Fibroblast of lung (primary cell): ENCODE measurements at regions not wholly inside any gene's neighbourhood (a gene's known extent, or its start where the extent isn't known, plus 50 kb on each side); places are given as distances from the start of the nearest gene placed in this dataset.

Experiments
- DNase-seq, 2 donors: peaks; one replicate each; pipeline versions ENCODE4 v3.0.0 to v3.0.0-alpha.2; 2010; ENCODE audit warnings: low read depth in 2 of 2
- H2AFZ ChIP-seq: 2 replicates; pipeline ENCODE4 v1.5.1; 2012; ENCODE audit warnings: low read length, control low read depth, inconsistent platforms
- H3K27ac ChIP-seq: 2 replicates; pipeline ENCODE4 v1.5.1; 2011; ENCODE audit warnings: low read length, control low read depth; ENCODE audit not compliant: insufficient read depth
- H3K27me3 ChIP-seq: 2 replicates; pipeline ENCODE4 v1.5.1; 2011; ENCODE audit warnings: mild to moderate bottlenecking, low read length; ENCODE audit not compliant: control insufficient read depth, insufficient read depth
- H3K36me3 ChIP-seq: 2 replicates; pipeline ENCODE4 v1.5.1; 2011; ENCODE audit warnings: low read length; ENCODE audit not compliant: control insufficient read depth, insufficient read depth
- H3K4me1 ChIP-seq: 2 replicates; pipeline ENCODE4 v1.5.1; 2011; ENCODE audit warnings: low read length; ENCODE audit not compliant: control insufficient read depth, insufficient read depth; ENCODE audit errors: extremely low read depth
- H3K4me2 ChIP-seq: 2 replicates; pipeline ENCODE4 v1.5.1; 2011; ENCODE audit warnings: low read length, control low read depth; ENCODE audit not compliant: insufficient read depth; ENCODE audit errors: extremely low read depth
- H3K4me3 ChIP-seq, 4 experiments: fragments of 200-600 bp in 1 of 4; sonication (generic) in 1 of 4; replicated peaks in 1 of 4; 2 replicates each; pipeline ENCODE4 v1.5.1; 2011 to 2016; ENCODE audit warnings: low read length in 4 of 4, low read depth in 3 of 4, mild to moderate bottlenecking in 3 of 4, control low read depth in 2 of 4, inconsistent platforms in 1 of 4, mixed read lengths in 1 of 4; ENCODE audit not compliant: insufficient read depth in 1 of 4; ENCODE audit errors: control extremely low read depth in 1 of 4
- H3K79me2 ChIP-seq: 2 replicates; pipeline ENCODE4 v1.5.1; 2012; ENCODE audit warnings: mild to moderate bottlenecking, low read length, inconsistent platforms; ENCODE audit not compliant: control insufficient read depth, insufficient read depth
- H3K9ac ChIP-seq: 2 replicates; pipeline ENCODE4 v1.5.1; 2011; ENCODE audit warnings: mild to moderate bottlenecking, low read length, control low read depth; ENCODE audit not compliant: insufficient read depth
- H3K9me3 ChIP-seq: 2 replicates; pipeline ENCODE4 v1.5.1; 2012; ENCODE audit warnings: low read depth, low read length; ENCODE audit not compliant: control insufficient read depth, insufficient read depth
- H4K20me1 ChIP-seq: 2 replicates; pipeline ENCODE4 v1.5.1; 2011; ENCODE audit warnings: low read length; ENCODE audit not compliant: control insufficient read depth, insufficient read depth; ENCODE audit errors: extremely low read depth
- EZH2 ChIP-seq: IDR thresholded peaks from 2 replicates; pipeline ENCODE4 v1.5.1; 2012; ENCODE audit warnings: low read length, control low read depth, mild to moderate bottlenecking; ENCODE audit errors: missing control alignments
- TF ChIP-seq, protein P1 (sequence below), 2 donors: IDR thresholded peaks in 1 of 2; conservative IDR thresholded peaks in 1 of 2; 1 replicate in 1 of 2; 2 replicates in 1 of 2; pipeline ENCODE4 v1.5.1; 2011 to 2012; ENCODE audit warnings: low read length in 2 of 2, control low read depth in 1 of 2, inconsistent platforms in 1 of 2, low read depth in 1 of 2, mild to moderate bottlenecking in 1 of 2

DNA sequence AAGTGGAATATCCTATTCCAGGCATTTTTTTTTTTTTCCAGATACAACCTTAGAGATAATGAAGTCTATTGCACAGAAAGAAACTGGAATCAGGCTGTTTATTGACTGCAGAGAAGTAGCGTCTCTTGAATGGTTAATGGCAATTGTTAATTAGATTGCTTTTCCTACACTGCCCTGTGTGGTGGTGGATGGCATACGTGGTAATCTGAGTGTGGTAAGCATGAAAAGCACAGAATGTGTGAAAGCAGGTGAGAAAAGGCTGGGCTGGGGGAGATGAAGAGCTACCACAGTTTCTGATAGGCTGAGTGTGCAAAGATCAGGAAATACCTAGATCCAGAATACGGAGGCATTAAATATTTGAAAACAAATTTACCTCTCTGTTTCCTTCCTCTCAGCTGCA lies 486.3 kb upstream of the TBL1XR1 start:
- DNase-seq: no peak
- H2AFZ ChIP-seq: no peak overlapping the region
- no peak for TF ChIP-seq EZH2
- TF ChIP-seq, protein P1, sequence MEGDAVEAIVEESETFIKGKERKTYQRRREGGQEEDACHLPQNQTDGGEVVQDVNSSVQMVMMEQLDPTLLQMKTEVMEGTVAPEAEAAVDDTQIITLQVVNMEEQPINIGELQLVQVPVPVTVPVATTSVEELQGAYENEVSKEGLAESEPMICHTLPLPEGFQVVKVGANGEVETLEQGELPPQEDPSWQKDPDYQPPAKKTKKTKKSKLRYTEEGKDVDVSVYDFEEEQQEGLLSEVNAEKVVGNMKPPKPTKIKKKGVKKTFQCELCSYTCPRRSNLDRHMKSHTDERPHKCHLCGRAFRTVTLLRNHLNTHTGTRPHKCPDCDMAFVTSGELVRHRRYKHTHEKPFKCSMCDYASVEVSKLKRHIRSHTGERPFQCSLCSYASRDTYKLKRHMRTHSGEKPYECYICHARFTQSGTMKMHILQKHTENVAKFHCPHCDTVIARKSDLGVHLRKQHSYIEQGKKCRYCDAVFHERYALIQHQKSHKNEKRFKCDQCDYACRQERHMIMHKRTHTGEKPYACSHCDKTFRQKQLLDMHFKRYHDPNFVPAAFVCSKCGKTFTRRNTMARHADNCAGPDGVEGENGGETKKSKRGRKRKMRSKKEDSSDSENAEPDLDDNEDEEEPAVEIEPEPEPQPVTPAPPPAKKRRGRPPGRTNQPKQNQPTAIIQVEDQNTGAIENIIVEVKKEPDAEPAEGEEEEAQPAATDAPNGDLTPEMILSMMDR (conservative IDR thresholded peaks at IDR 0.05 in 1 of 2, IDR thresholded peaks at IDR 0.05 in 1 of 2; ENCODE audit: low read depth in 1 of 2, low read length in 2 of 2): no peak

DNA sequence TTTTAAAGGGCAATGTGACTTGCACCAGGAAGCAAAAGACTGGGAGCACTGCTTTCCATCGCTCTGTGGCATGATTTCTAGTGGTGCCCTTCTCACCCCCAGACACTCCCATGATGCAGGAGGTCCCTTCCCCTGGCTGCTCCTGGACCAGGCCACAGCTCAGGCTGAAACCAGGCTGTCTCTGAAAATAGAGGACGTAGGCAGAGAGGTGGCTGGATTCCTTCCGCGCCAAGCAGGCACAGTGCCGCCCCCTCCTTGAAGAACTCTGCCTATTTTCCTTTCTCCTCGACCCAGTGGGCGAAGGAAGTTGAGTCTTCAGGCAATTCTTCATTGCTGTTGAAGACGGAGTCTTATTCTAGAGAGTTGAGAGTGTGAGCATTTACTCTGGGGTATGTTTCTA lies 489.4 kb upstream of the TBL1XR1 start:
- H3K79me2 ChIP-seq: no peaks in the 10 kb centered on the region
- no peak overlapping the region for H3K4me2 ChIP-seq
- no peaks in the 10 kb centered on the region for H3K4me1 ChIP-seq
- no peaks in the 10 kb centered on the region for H4K20me1 ChIP-seq
- H3K4me3 ChIP-seq: no peak overlapping the region
- no peaks in the 10 kb centered on the region for H3K9me3 ChIP-seq
- H3K27ac ChIP-seq: no peak overlapping the region
- TF ChIP-seq, protein P1 (conservative IDR thresholded peaks at IDR 0.05 in 1 of 2, IDR thresholded peaks at IDR 0.05 in 1 of 2; ENCODE audit: low read depth in 1 of 2, low read length in 2 of 2): no peak
- no peak for TF ChIP-seq EZH2
- no peak for DNase-seq
- no peaks in the 10 kb centered on the region for H3K36me3 ChIP-seq
- no peak overlapping the region for H2AFZ ChIP-seq
- no peak overlapping the region for H3K9ac ChIP-seq
- H3K27me3 ChIP-seq: no peaks in the 10 kb centered on the region

More for the DNA sequence above, 486.3 kb upstream of the TBL1XR1 start:
- Histone ChIP-seq H3K4me2 (no peak overlapping the region), H3K27ac (no peak overlapping the region), H3K27me3 (no peaks in the 10 kb centered on the region), H3K4me1 (peaks cover 3% of the 10 kb centered on the region), H4K20me1 (no peaks in the 10 kb centered on the region), H3K4me3 (no peak overlapping the region), H3K9ac (no peak overlapping the region), H3K36me3 (no peaks in the 10 kb centered on the region), H3K9me3 (no peaks in the 10 kb centered on the region), H3K79me2 (no peaks in the 10 kb centered on the region)

DNA sequence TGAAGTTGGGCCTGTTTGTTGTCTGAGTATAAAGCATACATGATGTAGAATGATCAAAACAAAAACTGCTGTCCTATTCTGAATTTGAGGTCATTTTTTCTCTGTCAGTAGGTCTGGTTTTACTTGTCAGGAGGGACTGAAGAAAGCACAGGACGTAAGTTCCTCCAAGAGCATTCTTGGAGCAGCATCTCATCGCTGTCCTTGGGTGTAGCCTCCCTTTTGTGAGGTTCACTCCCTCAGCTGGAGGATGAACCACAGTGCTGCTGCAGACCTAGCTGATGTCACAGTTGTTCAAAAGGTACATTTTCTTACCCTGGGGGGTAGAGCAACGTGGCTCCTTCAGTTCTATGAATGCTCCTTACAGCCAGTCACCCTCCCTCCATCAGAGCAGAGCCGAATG lies 490.0 kb upstream of the TBL1XR1 start:
- no peaks in the 10 kb centered on the region for H3K4me1 ChIP-seq
- H3K27ac ChIP-seq: no peak overlapping the region
- no peak overlapping the region for H3K4me3 ChIP-seq
- no peak overlapping the region for H3K4me2 ChIP-seq
- H3K9me3 ChIP-seq: no peaks in the 10 kb centered on the region
- TF ChIP-seq, protein P1 (conservative IDR thresholded peaks at IDR 0.05 in 1 of 2, IDR thresholded peaks at IDR 0.05 in 1 of 2; ENCODE audit: low read depth in 1 of 2, low read length in 2 of 2): no peak
- no peak for TF ChIP-seq EZH2
- H3K9ac ChIP-seq: no peak overlapping the region
- DNase-seq: no peak
- H3K27me3 ChIP-seq: no peaks in the 10 kb centered on the region
- no peaks in the 10 kb centered on the region for H3K79me2 ChIP-seq
- no peak overlapping the region for H2AFZ ChIP-seq
- no peaks in the 10 kb centered on the region for H4K20me1 ChIP-seq
- no peaks in the 10 kb centered on the region for H3K36me3 ChIP-seq
